ENCODE measurements at regions not wholly inside any gene's neighbourhood (a gene's known extent, or its start where the extent isn't known, plus 50 kb on each side); places are given as distances from the start of the nearest gene placed in this dataset.

GRCh38 chr13:30107521-30108136, 199.7 kb downstream of the KATNAL1 start:
- DNase-seq (ENCODE audit: low spot score), result no peak

GRCh38 chr13:30107121-30107520, 200.2 kb downstream of the KATNAL1 start:
- DNase-seq (ENCODE audit: low spot score), result peak; percentile 56

- DNase-seq (ENCODE audit: low spot score), result no peak
These were observed 202.0 kb downstream of the KATNAL1 start for GRCh38 chr13:30105381-30105780.

GRCh38 chr13:30103161-30103840, 204.1 kb downstream of the KATNAL1 start:
- DNase-seq (ENCODE audit: low spot score), result no peak

GRCh38 chr13:30100226-30100625, 207.1 kb downstream of the KATNAL1 start:
- DNase-seq (ENCODE audit: low spot score), result no peak

GRCh38 chr13:30097701-30098100, 209.7 kb downstream of the KATNAL1 start:
- DNase-seq (ENCODE audit: low spot score), result no peak

GRCh38 chr13:30097089-30097488, 210.3 kb downstream of the KATNAL1 start:
- no peak for DNase-seq (ENCODE audit: low spot score)

GRCh38 chr13:30094015-30094414, 213.3 kb downstream of the KATNAL1 start:
- no peak for DNase-seq (ENCODE audit: low spot score)

GRCh38 chr13:30093236-30093635, 214.1 kb downstream of the KATNAL1 start:
- DNase-seq (ENCODE audit: low spot score), result no peak

- DNase-seq (ENCODE audit: low spot score), result peak; percentile 73
These were observed 215.7 kb downstream of the KATNAL1 start for GRCh38 chr13:30091691-30092090.

GRCh38 chr13:30091035-30091434, 216.3 kb downstream of the KATNAL1 start:
- no peak for DNase-seq (ENCODE audit: low spot score)

- DNase-seq (ENCODE audit: low spot score), result no peak
These were observed 219.0 kb downstream of the KATNAL1 start for GRCh38 chr13:30088312-30088855.

- no peak for DNase-seq (ENCODE audit: low spot score)
These were observed 222.3 kb downstream of the KATNAL1 start for GRCh38 chr13:30085087-30085486.

- no peak for DNase-seq (ENCODE audit: low spot score)
These were observed 225.0 kb downstream of the KATNAL1 start for GRCh38 chr13:30082391-30082790.

- no peak for DNase-seq (ENCODE audit: low spot score)
These were observed 226.0 kb downstream of the KATNAL1 start for GRCh38 chr13:30081331-30081730.

- no peak for DNase-seq (ENCODE audit: low spot score)
These were observed 227.8 kb downstream of the KATNAL1 start for GRCh38 chr13:30079501-30079900.

- DNase-seq (ENCODE audit: low spot score), result no peak
These were observed 227.6 kb upstream of the UBL3 start for GRCh38 chr13:30078059-30078458.

GRCh38 chr13:30077240-30077735, 226.9 kb upstream of the UBL3 start:
- no peak for DNase-seq (ENCODE audit: low spot score)

- no peak for DNase-seq (ENCODE audit: low spot score)
These were observed 224.7 kb upstream of the UBL3 start for GRCh38 chr13:30074955-30075614.

GRCh38 chr13:30074431-30074830, 224.0 kb upstream of the UBL3 start:
- DNase-seq (ENCODE audit: low spot score), result no peak

- DNase-seq (ENCODE audit: low spot score), result no peak
These were observed 222.4 kb upstream of the UBL3 start for GRCh38 chr13:30072818-30073186.

- DNase-seq (ENCODE audit: low spot score), result no peak
These were observed 221.8 kb upstream of the UBL3 start for GRCh38 chr13:30071969-30072817.
